NCI-H2196 (cell line): ENCODE measurements at regions not wholly inside any gene's neighbourhood (a gene's known extent, or its start where the extent isn't known, plus 50 kb on each side); places are given as distances from the start of the nearest gene placed in this dataset.
"Not testable (repeated sequence)": the region's sequence is repeated elsewhere in the genome, so short reads cannot be mapped to it uniquely, and the experiment has no call there.

Experiments used
- DNase-seq: peaks from one replicate; lab custom pipeline; 2025; ENCODE audit not compliant: unreplicated experiment; lab: John Stamatoyannopoulos, UW

DNA sequence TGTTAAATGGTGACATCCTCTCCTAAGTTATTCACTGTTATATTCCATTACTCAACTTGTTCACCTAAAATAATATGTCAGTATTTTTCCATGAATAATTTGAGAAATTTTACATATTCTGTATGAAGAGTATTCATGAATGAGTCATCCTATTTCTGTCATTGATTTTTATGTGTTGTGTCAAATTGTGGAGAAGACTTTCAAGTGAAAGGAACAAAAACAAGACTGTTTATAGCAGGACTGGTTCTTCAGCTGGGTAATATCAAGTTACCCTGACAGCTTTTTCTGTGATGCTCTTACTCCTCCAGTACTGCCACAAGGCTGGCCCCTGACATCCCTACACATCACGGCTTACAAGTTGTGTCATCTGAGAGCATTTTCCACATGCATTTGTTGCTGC lies 847.7 kb downstream of the NCAM2 start:
- DNase-seq: no peak

DNA sequence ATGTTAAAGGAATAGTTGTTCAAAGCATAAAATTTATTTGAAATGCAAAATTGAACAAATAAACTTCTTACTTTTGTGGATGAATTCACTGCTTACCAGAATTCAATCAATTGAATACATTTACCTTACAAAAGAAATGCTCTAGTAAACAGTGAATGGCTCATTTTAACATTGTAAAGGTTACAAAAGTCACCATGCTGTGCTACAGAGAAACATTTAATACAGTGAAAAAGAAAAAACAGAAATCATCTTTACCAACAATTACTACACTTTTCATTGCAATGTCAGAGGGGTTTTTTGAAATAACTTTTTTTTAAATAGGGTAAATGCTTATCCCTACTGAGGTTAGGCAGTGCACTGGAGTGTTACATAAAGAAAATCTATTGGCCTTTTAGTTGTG lies 853.0 kb downstream of the NCAM2 start:
- no peak for DNase-seq

DNA sequence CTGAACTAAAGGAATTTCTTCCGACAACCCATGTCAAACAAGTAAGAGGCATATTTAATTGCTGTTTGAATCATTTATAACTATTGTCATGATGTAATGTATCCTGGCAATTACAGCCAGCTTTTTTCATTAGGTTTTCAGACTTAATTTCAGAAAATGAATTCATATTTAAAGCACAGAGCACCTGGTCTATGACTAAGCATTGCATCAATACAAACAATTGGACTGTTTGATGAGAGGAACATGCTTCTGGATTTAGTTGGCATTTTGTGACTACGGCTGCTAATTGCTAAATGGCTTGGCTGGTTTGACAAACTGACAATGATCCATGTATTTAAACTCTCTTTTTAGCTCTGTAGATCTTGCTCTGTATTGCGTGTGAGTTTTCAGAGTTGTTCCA lies 853.4 kb downstream of the NCAM2 start:
- no peak for DNase-seq

DNA sequence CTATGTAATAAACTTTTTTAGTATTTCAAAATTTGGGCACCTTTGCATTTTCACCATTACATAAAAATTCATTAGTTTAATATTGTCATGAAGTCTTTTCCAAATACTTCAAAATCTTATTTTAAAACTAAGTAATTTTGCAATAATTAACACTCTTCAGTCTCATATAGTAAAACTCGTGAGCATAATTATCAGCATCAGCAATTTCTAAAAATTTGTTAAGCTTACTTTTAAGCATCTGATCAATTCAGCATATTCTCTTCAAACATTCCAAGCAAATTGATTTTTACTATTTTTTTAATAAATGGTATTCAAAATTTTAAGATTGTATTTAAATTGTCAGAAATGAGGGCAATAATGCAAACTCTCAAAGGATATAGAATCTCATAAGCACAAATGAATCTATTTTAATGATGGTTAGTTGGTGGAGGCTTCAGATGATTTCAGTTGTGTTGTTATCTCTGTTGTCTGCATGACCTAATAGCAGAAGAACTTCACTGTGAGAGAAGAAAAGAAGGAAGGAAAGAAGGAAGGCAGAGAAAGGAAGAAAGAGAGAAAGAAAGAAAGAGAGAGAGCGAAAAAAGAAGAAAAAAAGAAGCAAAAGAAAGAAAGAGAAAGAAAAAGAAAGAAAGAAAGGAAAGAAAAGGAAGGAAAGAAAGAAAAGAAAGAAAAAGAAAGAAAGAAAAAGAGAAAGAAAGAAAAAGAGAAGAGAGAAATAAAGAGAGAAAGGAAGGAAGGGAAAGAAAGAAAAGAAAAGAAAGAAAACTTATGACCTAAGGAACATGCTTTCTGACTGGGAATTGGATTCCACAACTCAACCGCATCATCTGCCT lies 860.5 kb downstream of the NCAM2 start:
- no peak for DNase-seq

DNA sequence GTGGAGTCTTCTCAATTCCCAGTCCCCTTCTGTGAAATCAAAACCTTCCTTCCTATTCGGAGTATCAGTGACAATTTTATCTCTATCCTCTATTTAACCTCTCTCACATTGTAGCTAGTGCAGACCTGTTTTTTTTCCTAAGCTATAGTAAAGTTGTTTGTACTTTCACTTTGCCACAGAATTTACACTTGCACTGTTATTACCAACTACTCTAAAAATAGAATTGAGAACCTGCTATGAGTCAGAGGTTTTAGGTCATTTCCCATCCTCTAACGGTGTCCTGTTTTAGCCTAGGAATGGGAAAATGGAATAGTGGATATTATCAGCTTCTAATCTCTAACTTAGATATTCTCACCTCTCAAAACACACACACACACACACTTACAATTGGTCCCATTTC lies 862.7 kb downstream of the NCAM2 start:
- no peak for DNase-seq

DNA sequence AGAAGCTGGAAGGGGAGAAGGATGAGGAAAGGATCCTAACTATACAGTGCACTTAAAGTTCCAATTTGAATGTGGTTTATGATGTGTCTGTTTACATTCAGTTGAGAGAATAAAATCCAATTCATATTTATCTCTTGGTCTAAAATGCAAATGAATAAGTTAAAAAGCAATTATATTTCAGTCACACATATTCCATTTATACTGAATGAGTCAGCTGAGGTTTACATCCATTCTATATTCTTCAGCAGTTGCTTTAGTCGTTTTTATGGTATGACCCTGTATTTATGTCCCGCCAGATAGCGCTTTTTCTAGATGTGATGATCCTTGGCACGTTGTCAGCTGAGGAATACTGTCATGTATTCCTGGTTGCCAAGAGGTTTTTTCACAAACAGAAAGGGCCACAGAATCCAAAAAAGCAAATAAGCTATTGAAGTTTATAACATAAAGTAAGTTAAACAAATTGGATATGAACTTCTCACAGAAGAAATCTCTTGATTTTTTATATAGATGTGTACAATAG lies 866.2 kb downstream of the NCAM2 start:
- no peak for DNase-seq

DNA sequence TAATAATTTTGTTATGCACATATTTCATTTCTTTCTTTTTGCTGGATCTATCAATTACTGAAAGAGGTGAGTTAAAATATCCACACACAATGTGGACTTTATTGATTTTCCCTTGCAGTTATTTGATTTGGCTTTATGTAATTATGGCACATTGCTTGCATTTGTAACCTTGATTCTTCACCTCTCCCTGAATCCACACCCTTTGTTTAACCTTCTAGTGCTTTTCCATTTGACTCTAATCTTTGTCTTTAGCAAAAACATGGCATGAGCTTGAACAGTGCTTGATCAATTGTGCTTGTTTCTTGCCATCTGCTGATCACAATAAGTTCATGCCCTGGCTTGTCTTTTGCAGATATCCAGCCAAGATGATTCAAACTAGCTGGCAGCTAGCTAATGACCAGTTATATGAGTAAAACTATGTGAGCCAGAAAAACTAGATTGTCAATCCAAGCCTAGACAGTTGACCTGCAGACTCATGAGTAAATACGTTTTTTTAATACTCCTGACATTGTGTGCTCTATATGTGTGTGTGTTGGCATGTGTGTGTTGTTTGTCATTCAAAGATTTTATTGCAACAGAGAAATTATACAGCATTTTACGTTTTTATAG lies 899.2 kb downstream of the NCAM2 start:
- DNase-seq: no peak

DNA sequence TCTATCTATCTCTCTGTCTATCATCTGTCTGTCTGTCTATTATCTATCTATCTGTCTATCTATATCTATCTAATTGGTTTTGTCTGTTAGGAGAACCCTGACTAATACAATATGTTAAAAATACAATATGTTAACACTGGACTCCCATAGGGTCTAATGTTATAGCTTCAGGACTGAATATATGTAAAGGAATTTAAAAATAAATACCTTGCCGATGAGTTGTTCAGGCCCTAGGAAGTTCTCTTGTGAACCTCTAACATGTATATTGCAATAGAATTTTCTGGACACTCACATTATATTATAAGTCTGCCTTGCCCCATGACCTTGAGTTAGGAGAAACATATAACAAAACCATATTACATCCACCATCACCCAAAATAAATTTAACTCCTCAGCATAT lies 900.6 kb downstream of the NCAM2 start:
- DNase-seq: no peak

DNA sequence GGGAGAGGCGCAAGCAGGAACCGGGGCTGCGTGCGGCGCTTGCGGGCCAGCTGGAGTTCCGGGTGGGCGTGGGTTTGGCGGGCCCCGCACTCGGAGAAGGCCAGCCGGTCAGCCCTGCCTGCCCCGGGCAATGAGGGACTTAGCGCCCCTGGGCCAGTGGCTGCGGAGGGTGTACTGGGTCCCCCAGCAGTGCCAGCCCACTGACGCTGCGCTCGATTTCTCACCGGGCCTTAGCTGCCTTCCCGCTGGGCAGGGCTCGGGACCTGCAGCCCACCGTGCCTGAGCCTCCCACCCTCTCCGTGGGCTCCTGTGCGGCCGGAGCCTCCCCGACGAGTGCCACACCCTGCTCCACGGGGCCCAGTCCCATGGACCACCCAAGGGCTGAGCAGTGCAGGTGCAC lies 904.2 kb downstream of the NCAM2 start:
- not testable (repeated sequence) for DNase-seq

DNA sequence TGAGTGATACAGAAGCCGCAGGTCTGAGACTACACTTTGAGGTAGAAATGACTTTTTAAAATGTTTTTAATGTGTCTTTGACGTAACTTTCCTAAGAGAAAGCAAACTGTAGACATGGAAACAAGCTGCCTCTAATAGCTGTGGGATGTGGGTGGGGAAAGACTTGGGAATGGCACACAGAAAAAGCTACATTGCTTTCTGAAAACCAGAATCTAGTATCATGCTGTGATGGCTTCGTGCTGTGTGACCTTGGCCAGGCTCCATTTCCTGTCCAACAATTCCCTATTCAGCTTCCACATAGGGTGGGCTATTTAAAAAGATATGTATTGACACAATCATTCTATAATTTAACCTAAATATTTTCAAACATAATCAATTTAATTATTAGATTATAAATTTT lies 909.1 kb downstream of the NCAM2 start:
- no peak for DNase-seq

DNA sequence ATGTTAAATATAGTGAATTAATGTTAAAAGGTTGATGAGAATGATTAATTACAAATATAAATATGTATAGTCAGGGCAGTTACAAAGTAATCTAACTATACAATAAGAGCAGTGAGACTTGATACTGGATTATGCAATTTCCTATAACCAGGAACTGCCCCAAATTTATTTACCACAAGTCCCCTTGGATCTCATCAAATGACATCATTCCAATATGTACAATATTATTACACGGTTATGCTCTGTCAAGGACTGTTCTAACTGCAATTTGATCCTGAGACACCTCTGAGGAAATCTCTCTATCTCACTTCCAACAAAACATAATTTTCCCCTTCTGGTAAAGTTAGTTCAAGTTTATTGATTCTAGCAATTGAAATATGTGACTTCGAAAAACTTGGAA lies 917.6 kb downstream of the NCAM2 start:
- no peak for DNase-seq

DNA sequence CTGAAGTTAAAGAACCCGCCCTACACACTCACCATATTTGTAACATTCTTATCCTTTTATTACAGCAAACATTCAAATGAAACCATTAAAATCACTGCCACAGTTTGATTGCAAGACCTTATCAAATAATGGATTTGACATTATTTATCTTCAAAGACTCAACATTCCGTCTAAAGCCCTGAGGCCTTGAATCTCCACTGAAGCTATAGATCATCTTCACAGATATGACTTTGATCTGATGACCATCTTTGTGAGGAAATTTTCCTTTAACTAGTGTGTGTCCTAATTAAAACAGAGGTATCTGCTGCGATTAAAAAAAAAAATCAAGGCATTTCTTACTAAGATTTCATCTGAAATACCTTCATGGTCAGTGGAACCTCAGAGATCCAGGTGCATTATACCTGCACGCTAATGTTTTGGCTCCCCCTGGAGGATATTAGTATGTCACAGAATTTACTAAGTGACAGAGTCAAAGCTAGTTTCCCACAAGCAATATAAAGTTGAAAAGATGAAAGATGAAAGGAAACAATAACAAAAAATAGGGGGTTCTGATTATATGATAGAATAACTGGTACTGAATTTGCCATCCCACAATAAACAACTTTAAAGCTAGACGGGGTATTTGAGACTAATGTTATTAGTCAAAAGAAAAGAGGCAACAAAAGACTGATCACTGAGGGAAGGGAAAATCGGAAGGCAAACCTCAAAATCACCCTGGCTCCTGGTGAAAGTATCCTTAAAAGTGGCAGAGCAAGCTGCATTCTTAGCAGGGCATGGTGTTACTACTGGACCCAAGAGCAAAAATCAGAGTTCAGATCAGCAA lies 923.4 kb downstream of the NCAM2 start:
- peak; percentile 24 for DNase-seq

DNA sequence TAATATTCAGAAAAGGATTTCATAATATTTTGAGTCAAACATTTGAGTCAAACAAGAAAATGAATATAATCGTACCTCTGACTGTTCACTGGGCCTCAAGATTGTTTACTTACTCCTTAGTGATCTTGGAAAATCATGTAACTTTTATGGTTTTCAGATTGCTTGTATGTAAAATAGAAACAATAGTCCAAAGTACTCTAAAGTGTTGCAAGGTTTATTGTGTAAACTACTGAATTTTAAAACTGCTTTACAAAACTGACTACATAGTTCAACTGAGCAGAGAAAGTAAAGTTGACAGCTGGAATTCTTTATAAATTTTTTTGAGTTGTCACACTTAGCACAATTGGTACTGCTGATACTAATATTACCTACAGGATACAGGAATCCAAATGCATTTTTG lies 931.0 kb downstream of the NCAM2 start:
- no peak for DNase-seq

DNA sequence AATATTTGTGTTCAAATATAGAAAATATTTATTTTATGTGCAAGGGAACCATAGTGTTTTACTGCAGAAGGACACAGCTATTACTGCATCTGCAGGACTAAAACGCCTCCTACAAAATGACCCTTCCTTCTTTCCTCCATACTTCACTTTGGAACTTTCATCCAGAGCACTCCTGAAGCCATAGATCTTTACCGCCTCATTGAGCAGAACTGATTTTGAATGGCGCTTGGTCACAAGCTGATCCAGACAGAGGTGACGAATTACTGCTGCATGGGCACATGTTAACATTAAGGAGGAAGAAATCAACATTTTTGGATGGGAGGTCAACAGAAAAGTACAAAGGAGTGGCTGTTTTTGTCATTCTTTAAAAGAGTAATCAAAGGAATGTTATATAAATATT lies 931.6 kb downstream of the NCAM2 start:
- no peak for DNase-seq

DNA sequence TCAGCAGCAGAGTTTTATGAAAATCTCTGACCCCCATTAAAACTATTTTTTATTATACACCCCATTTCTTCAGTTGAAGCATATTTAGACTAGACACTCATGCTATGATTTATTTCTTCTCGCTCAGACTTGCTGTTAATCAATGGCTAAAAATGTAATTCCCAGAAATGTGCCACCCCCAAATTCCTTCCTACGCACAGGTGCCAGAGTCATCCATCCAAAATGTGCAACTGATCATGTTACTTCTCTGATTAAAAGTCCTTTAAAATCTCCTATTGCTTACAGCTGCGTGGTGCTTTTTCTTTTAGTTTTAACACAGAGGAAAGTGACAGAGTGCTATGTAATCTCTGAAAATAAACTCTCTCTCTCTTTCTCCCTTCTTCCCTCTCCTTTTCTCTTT lies 954.4 kb downstream of the NCAM2 start:
- no peak for DNase-seq

DNA sequence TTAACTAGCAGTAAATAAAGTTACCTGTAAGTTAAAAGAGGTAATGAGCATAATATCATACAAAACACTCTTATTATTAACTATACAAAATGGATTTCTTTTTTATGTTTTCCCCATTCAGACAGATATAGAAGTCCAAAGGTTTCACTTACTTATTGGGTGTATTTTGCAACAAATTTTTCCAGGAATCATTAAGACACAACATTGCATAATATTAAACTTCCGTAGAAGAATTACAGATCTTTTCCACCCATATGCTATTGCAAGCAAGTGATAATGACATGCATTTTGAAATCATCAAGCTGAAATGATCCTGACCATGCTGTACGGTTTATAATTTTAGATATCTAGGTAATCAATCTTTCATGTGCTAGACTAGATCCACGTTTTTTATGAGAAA lies 957.0 kb downstream of the NCAM2 start:
- no peak for DNase-seq

DNA sequence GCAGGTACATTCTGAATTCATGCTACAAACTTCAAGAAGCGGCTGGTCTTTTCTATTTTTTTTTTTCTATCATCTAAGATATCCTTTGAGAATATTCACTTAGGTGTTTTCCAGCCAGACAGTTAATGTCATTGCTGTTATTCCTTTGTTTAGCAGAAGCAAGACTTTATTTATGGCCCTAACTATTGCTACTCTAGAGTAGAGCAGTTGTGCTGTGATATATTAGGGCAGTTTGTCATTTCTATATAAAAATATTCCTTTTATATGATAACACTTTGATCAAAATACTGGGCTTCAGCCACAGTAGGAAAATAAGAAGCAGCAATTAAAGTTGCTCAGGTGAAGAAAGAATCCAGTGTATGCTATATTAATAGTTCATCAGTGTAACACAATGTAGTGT lies 959.3 kb downstream of the NCAM2 start:
- DNase-seq: no peak

DNA sequence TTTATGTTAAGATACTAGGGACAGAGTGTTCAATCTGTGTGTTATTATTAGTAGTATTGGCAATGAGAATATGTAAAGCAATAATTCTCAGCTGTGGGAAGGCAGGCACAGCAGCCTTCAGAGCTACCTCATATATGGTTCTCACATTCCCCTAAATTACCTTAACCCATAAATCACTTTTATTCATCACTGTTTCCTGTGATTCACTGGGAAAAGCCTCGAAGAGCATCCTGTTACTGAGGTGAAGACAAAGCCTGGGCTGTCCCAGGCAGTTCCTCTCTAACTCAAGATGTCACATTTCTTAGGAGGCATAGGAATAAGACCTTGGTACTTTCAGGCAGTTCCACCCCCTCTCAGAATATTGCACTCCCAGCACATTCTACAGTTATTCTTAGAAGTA lies 965.7 kb downstream of the NCAM2 start:
- no peak for DNase-seq

DNA sequence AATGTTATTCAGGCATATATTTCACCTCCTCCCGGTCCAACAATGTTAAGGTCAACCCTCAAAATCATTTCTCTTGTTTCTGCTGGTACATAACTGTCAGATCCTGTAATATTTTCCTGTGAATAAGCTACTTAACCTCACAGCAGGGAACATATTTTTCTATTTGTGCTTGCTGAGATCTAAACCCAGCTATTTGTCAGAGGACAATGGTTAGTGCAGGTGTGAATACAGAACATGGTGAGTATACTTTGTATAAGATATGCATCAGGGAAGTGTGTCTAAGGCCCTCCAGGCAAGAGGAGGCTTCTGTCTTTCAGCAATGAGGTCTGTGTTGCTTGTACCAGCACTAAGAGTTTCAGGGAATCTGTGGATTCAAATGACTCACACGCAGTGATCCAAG lies 970.6 kb downstream of the NCAM2 start:
- no peak for DNase-seq

DNA sequence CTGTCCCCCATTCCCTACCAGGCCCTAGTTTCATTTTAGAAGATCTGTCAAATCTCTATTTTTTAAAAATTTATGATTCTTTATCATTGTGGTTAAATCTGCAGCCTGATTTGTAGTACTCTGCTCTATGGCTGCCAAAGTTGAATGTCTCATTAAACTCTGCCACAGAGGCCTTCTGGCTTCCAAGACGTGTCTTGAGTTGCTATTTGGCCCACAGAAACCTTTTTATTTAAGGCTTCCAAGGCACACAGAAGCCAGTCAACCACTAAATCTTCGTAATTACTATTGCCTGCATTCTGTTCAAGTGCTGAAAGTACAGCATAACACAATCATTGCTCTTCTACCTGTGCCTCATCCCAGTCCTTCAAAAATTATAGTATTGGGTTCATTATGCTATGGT lies 971.0 kb downstream of the NCAM2 start:
- no peak for DNase-seq

DNA sequence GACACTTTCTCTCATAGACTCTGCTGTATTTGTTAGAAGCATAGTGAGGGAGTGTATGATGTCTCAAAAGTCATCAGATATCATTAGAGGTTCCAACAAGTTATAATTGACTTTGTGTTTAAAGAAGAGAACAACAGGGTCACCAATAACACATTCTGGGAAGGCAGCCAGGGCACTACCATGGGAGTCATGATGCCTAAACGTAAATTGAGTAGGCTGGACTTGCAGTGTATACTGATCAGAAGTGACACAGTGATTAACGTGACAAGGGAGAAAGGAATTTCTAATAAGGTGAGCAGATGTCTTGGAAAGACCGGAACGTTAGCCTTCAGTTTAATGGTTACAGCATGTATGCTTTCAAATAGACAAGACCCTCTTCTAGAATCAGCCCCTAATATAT lies 973.2 kb downstream of the NCAM2 start:
- no peak for DNase-seq

DNA sequence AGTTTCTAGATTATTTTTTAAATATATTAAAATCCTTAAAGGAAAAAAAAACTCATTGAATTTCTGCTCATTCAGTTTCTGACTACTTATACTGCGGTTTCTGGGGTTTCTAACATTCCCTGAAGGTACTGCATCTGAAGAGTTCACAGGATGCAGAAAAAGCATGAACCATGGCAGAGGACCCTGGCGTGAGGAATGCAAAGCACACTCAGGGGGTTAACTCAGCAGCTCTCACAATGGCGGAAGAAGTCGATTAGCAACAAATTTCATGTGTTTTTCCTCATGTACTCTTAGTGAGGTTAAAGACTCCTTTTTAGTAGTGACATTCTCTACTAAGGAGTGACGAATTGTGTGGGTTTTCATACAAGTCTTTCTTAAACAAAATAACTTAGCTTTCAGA lies 975.6 kb downstream of the NCAM2 start:
- DNase-seq: no peak
